BLaER1 (cell line): ENCODE measurements at regions not wholly inside any gene's neighbourhood (a gene's known extent, or its start where the extent isn't known, plus 50 kb on each side); places are given as distances from the start of the nearest gene placed in this dataset.

ENCODE experiments used
- H3K27ac ChIP-seq: shearing (Covaris generic); formaldehyde crosslinking; 2 replicates; pipeline ENCODE4 v1.8.1; 2022
- H3K27me3 ChIP-seq: shearing (Covaris generic); formaldehyde crosslinking; 2 replicates; pipeline ENCODE4 v1.8.1; 2022
- H3K36me3 ChIP-seq: shearing (Covaris generic); formaldehyde crosslinking; 2 replicates; pipeline ENCODE4 v1.8.1; 2022
- H3K4me1 ChIP-seq: shearing (Covaris generic); formaldehyde crosslinking; 2 replicates; pipeline ENCODE4 v1.8.1; 2022
- H3K4me2 ChIP-seq: shearing (Covaris generic); formaldehyde crosslinking; 2 replicates; pipeline ENCODE4 v1.8.1; 2022
- H3K4me3 ChIP-seq: shearing (Covaris generic); formaldehyde crosslinking; 2 replicates; pipeline ENCODE4 v1.8.1; 2022
- H3K9ac ChIP-seq: shearing (Covaris generic); formaldehyde crosslinking; 2 replicates; pipeline ENCODE4 v1.8.1; 2022
- H3K9me3 ChIP-seq: shearing (Covaris generic); formaldehyde crosslinking; 2 replicates; pipeline ENCODE4 v1.8.1; 2022
- H4K20me1 ChIP-seq: shearing (Covaris generic); formaldehyde crosslinking; 2 replicates; pipeline ENCODE4 v1.8.1; 2022
- Cebpa-rat ChIP-seq: shearing (Covaris generic); IDR thresholded peaks from 2 replicates; pipeline ENCODE4 v1.8.1; 2022

- TF ChIP-seq Cebpa-rat, result no peak
These were observed 287.1 kb downstream of the PPARGC1A start for GRCh38 chr4:23602720-23603119.

DNA sequence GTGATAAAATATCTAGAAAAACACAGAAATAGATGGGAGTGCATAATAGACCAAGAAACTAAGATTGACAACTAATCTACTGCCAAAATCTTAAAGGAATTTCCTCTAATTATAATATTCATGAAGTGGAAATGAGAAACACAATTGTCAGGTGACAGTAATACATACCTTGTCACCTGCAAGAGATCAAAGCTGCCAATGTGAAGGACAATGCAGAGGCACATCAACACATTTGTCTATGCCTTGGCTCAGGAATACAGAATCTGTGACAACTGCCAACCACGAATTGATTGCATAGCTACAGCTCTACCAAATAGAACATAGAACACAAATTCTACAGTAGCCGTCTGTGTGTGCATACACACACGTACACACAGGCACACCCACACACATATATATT lies 295.7 kb downstream of the PPARGC1A start:
- no peak for TF ChIP-seq Cebpa-rat
- no peaks in the 10 kb centered on the region for H3K36me3 ChIP-seq
- no peak overlapping the region for H3K4me3 ChIP-seq
- no peak overlapping the region for H3K4me2 ChIP-seq
- no peak overlapping the region for H3K9ac ChIP-seq
- H3K9me3 ChIP-seq, result peaks cover 17% of the 10 kb centered on the region
- H3K27me3 ChIP-seq, result no peaks in the 10 kb centered on the region
- H3K4me1 ChIP-seq, result no peaks in the 10 kb centered on the region
- no peaks in the 10 kb centered on the region for H4K20me1 ChIP-seq
- H3K27ac ChIP-seq, result no peak overlapping the region

More at GRCh38 chr4:23602720-23603119, 287.1 kb downstream of the PPARGC1A start:
- no peaks in the 10 kb centered on the region for H3K36me3 ChIP-seq
- H3K4me2 ChIP-seq, result peak overlapping the region; percentile 53
- H3K9ac ChIP-seq, result no peak overlapping the region
- H3K27ac ChIP-seq, result no peak overlapping the region
- no peaks in the 10 kb centered on the region for H3K9me3 ChIP-seq
- H3K4me3 ChIP-seq, result no peak overlapping the region
- H4K20me1 ChIP-seq, result no peaks in the 10 kb centered on the region
- H3K27me3 ChIP-seq, result no peaks in the 10 kb centered on the region
- peaks cover 11% of the 10 kb centered on the region for H3K4me1 ChIP-seq

DNA sequence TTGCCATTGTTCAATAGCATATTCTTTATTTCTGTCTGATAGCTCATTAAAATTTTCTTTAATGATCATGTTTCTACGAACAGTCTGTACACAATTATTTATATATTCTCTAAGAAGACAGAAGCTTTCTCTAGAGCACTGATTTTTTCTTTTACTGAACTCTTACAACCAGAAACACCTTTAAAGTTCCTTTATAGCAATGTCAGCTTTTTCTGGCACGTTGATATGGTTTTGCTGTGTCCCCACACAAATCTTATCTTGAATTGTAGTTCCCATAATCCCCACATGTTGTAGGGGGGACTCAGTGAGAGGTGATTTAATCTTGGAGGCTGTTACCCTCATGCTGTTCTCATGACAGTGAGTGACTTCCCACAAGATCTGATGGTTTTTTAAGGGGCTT lies 299.4 kb downstream of the PPARGC1A start:
- no peak for TF ChIP-seq Cebpa-rat
- no peak overlapping the region for H3K4me3 ChIP-seq

GRCh38 chr4:23584024-23584423 lies 305.8 kb downstream of the PPARGC1A start:
- Histone ChIP-seq H3K9me3 (no peaks in the 10 kb centered on the region), H3K4me1 (no peaks in the 10 kb centered on the region), H3K27ac (no peak overlapping the region)

More for the DNA sequence above, 299.4 kb downstream of the PPARGC1A start:
- Histone ChIP-seq H3K4me2 (no peak overlapping the region), H3K36me3 (no peaks in the 10 kb centered on the region), H3K9me3 (peaks cover 17% of the 10 kb centered on the region), H4K20me1 (no peaks in the 10 kb centered on the region), H3K27me3 (no peaks in the 10 kb centered on the region), H3K4me1 (no peaks in the 10 kb centered on the region), H3K9ac (no peak overlapping the region), H3K27ac (no peak overlapping the region)

DNA sequence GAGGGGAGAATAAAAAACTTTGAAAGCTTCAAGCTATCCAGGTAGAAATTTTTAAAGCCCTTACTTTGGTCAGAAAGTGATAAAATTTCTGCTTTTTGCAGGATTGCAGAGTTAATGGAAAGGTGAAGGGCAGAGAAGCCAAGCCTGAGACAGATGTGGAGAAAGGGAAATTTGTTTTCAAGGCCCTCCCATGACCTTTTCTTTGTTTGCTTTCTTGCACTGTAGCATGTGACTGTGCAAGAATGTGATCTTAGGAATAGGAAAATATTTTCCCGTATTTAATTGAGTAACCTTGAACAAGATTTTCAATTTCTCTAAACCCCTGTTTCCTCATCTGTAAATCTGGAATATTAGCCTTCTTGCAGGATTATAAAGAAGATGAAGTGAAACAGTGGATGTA lies 307.2 kb downstream of the PPARGC1A start:
- H3K4me2 ChIP-seq, result no peak overlapping the region

More at GRCh38 chr4:23584024-23584423, 305.8 kb downstream of the PPARGC1A start:
- H4K20me1 ChIP-seq, result no peaks in the 10 kb centered on the region
- no peaks in the 10 kb centered on the region for H3K36me3 ChIP-seq
- H3K4me3 ChIP-seq, result no peak overlapping the region
- H3K27me3 ChIP-seq, result no peaks in the 10 kb centered on the region
- TF ChIP-seq Cebpa-rat, result no peak
- no peak overlapping the region for H3K9ac ChIP-seq
- no peak overlapping the region for H3K4me2 ChIP-seq

DNA sequence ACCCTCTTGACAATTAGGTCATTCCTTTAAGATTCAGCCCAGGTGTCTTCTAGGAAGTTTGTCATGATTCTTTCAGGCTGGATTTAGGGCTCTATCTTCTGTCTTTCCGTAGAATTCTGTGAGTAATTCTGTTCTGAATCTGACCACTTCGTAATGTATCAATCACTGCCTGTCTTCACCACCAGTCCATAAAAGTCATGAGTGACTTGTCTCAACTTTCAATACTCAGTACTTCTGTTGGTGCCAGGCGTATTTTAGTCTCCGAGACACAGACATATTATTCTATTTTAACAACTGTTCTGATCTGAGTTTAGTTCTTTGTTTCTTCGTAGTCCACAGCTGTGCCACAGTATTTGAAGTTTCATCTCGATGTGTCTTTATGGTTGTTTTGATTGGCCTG lies 310.7 kb downstream of the PPARGC1A start:
- H3K9me3 ChIP-seq, result no peaks in the 10 kb centered on the region
- no peak for TF ChIP-seq Cebpa-rat
- H3K4me1 ChIP-seq, result no peaks in the 10 kb centered on the region
- H3K27ac ChIP-seq, result no peak overlapping the region
- no peak overlapping the region for H3K9ac ChIP-seq
- H4K20me1 ChIP-seq, result no peaks in the 10 kb centered on the region
- H3K36me3 ChIP-seq, result no peaks in the 10 kb centered on the region
- H3K4me3 ChIP-seq, result no peak overlapping the region
- no peak overlapping the region for H3K4me2 ChIP-seq
- H3K27me3 ChIP-seq, result no peaks in the 10 kb centered on the region

More for the DNA sequence above, 307.2 kb downstream of the PPARGC1A start:
- Histone ChIP-seq H3K4me3 (no peak overlapping the region), H4K20me1 (no peaks in the 10 kb centered on the region), H3K9me3 (no peaks in the 10 kb centered on the region), H3K27me3 (no peaks in the 10 kb centered on the region), H3K36me3 (no peaks in the 10 kb centered on the region), H3K9ac (no peak overlapping the region), H3K4me1 (no peaks in the 10 kb centered on the region), H3K27ac (no peak overlapping the region)
- TF ChIP-seq Cebpa-rat, result no peak

GRCh38 chr4:23577398-23577797 lies 312.4 kb downstream of the PPARGC1A start:
- TF ChIP-seq Cebpa-rat, result no peak
- Histone ChIP-seq H3K27me3 (no peaks in the 10 kb centered on the region), H3K4me3 (no peak overlapping the region), H3K4me2 (no peak overlapping the region), H4K20me1 (no peaks in the 10 kb centered on the region), H3K9ac (no peak overlapping the region), H3K36me3 (no peaks in the 10 kb centered on the region), H3K4me1 (no peaks in the 10 kb centered on the region), H3K9me3 (no peaks in the 10 kb centered on the region), H3K27ac (no peak overlapping the region)

- H3K36me3 ChIP-seq, result no peaks in the 10 kb centered on the region
These were observed 317.5 kb downstream of the PPARGC1A start for GRCh38 chr4:23572382-23572781.

DNA sequence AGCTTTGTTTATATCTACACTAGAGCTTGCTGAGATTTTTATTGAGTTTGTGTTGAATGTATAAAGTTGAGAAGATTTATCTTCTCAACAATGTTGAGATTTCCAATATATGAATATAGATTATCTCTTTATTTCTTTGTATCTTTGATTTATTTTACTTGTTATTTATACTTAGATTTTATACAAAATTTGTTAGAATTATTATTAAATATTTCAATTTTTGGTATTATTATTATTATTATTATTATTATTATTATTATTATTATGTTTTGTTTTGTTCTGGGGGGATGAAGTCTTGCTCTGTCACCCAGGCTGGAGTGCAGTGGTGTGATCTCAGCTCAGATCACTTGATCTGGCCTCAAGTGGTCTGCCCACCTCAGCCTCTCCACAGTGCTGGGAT lies 322.5 kb downstream of the PPARGC1A start:
- H4K20me1 ChIP-seq, result no peaks in the 10 kb centered on the region
- no peak overlapping the region for H3K4me3 ChIP-seq
- H3K9me3 ChIP-seq, result no peaks in the 10 kb centered on the region
- no peak overlapping the region for H3K27ac ChIP-seq
- H3K4me2 ChIP-seq, result no peak overlapping the region
- H3K4me1 ChIP-seq, result no peaks in the 10 kb centered on the region
- no peak for TF ChIP-seq Cebpa-rat
- H3K27me3 ChIP-seq, result no peaks in the 10 kb centered on the region
- H3K9ac ChIP-seq, result no peak overlapping the region
- no peaks in the 10 kb centered on the region for H3K36me3 ChIP-seq

More at GRCh38 chr4:23572382-23572781, 317.5 kb downstream of the PPARGC1A start:
- H3K4me2 ChIP-seq, result no peak overlapping the region
- no peak overlapping the region for H3K4me3 ChIP-seq
- H4K20me1 ChIP-seq, result no peaks in the 10 kb centered on the region
- no peak overlapping the region for H3K27ac ChIP-seq
- H3K27me3 ChIP-seq, result no peaks in the 10 kb centered on the region
- no peak for TF ChIP-seq Cebpa-rat
- H3K4me1 ChIP-seq, result no peaks in the 10 kb centered on the region
- H3K9me3 ChIP-seq, result no peaks in the 10 kb centered on the region
- no peak overlapping the region for H3K9ac ChIP-seq

DNA sequence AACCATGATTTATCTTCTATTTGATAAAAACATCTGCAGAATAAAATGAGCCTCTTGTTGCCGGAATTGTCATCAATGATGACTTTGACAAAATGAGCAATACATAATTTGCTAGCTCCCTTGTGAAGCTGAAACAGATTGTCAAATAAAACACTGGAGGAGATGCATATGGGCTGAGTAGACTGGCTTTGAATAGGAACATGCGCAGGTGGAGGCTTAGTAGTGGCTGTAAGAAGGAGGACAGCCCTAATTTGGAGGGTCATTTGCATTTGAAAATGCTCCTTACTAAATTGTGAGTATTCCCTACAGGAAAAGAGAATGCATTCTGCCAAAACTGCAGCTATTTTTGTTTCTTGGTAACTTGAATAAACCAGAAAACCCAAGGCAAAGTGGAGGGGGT lies 329.1 kb downstream of the PPARGC1A start:
- Histone ChIP-seq H3K27me3 (no peaks in the 10 kb centered on the region), H3K27ac (no peak overlapping the region), H4K20me1 (no peaks in the 10 kb centered on the region), H3K4me3 (no peak overlapping the region), H3K9ac (no peak overlapping the region), H3K36me3 (no peaks in the 10 kb centered on the region), H3K9me3 (no peaks in the 10 kb centered on the region), H3K4me2 (no peak overlapping the region), H3K4me1 (no peaks in the 10 kb centered on the region)
- TF ChIP-seq Cebpa-rat, result no peak

- no peak for TF ChIP-seq Cebpa-rat
- no peak overlapping the region for H3K4me3 ChIP-seq
- no peaks in the 10 kb centered on the region for H4K20me1 ChIP-seq
- no peak overlapping the region for H3K27ac ChIP-seq
- no peaks in the 10 kb centered on the region for H3K4me1 ChIP-seq
- H3K9ac ChIP-seq, result no peak overlapping the region
- H3K4me2 ChIP-seq, result no peak overlapping the region
- H3K27me3 ChIP-seq, result no peaks in the 10 kb centered on the region
- no peaks in the 10 kb centered on the region for H3K36me3 ChIP-seq
- no peaks in the 10 kb centered on the region for H3K9me3 ChIP-seq
These were observed 331.7 kb downstream of the PPARGC1A start for GRCh38 chr4:23558101-23558500.
